GM18508 (cell line): ENCODE measurements at regions not wholly inside any gene's neighbourhood (a gene's known extent, or its start where the extent isn't known, plus 50 kb on each side); places are given as distances from the start of the nearest gene placed in this dataset.

Experiments
- ATAC-seq: cut with Tn5 transposase; IDR thresholded peaks from one replicate; pipeline ENCODE4 v1.9.1; 2021; ENCODE audit warnings: moderate number of reproducible peaks; ENCODE audit not compliant: insufficient read depth, unreplicated experiment

DNA sequence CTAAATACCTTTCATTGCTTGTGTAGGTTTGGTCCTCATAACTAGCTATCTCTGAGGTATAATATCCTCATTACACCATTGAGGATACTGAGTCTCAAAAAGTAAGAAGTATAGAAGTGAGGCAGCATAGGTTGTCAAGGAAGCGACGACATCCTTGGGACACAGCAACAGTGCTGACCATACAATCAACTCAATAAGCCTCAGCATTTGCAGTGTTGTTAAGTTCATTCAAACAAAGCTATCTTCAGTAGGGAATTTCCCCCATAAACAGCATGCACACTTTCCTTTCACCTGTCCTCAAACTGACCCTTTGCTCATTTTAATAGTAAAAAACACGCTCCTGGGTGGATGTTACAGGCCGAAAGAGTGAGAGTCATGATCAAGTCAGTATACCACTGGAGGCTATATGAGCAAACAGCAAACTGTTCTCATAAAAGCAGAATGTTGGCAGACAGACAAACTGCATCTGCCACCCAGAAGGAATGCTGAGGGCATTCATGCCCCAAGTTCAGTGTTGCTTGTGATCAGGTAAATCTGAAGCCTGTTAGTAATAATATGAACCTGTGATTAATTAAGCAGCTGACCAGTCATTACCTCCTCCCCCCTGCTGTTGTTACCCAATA is 756.2 kb upstream of the TENM4 start:
- ATAC-seq = no peak

DNA sequence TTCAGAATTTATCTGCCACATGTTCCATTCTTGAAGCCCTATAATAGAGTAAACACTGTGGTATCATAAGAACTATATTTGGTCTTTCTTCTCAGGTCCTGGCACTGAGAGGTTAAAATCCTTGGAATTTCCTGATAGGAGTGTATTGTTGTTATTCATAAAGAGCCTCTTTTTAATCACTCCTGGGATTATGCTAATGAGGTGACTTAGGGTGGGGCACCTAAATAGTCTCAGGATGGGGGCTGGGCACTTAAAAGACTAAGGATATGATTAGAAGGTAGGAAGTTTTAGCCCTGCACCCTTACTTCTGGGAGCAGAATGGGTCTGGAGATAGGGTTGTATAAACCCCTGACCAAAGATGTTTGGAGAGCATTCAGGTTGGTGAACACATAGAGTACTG is 755.2 kb upstream of the TENM4 start:
- no peak for ATAC-seq

DNA sequence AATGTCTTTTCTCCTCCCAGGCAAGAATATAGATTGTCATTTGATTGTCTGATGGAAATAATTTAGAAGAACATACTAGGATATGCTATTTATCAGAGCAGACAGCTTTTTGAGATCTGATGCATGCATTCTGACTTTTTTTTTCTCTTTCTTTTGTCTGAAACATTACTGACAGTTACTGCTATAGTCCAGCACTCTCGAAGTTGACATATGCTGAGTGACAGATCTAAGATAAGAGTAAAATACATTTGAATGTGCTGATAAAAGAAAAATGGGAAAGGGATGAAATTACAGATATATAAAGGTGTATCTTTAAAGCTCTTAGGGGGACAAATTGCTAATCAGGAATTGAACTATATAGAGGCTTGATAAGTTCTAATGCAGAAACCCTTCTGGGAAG is 753.8 kb upstream of the TENM4 start:
- no peak for ATAC-seq

DNA sequence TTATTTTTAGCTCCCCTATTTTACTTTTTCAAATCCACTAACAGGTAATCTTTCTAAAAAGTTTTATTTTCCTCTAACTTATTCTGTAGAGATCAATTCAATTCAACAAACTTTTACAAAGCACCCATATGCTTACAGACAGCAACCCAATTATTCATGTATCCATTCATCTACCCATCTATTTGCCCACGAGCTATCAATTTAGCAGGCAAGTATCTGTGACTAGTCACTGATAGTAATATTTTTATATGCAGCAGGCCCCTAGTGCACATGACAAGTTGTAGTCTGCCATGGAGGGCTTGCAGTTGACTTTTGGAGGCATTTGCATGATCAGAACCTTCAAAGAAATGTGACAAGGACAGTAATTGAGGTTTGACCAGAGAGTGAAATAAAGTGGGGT is 753.2 kb upstream of the TENM4 start:
- ATAC-seq = no peak

DNA sequence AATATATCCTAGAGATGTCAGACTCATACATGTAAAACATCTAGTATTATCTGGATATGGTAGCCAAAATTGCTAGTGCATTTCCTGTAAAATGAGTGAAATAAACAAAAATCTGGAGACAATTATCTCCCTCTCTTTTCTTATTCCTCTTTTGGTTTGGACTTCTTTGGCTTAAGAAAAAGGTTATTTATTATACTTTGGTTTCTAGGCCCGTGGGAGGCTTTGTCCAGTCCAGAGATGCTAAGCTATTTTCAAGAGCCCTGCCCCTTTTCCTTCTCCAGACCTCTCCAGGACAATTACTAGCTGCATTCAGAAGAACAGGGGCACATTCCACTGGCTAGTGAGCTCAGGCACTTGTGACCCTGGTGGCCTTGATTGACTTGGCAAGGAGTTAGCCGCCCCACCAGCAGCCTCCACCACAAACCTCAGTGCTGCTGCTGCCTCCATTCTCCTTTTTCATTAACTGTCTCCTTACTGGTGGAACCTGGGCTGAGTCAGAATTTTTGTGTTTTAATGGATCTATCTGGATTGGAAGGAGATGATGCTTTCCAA is 747.3 kb upstream of the TENM4 start:
- no peak for ATAC-seq

DNA sequence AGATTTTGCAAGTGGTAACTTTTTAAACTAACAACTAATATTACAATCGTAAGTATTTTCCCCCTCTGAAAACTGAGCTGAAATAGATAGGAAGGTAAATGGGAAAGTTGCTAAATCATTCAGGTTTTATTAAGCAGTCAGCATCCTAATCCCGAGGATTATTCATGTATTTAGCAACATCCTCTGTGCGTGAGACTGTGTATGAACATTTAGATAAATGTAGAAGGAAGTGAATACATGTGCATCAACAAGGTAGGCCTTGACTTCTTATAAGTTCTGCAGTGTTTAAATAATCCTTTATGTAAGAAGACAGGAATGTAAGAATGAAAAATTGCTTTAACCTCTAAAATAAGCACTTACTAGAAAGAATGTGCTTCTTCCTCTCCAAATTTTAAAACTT is 745.9 kb upstream of the TENM4 start:
- ATAC-seq = no peak

DNA sequence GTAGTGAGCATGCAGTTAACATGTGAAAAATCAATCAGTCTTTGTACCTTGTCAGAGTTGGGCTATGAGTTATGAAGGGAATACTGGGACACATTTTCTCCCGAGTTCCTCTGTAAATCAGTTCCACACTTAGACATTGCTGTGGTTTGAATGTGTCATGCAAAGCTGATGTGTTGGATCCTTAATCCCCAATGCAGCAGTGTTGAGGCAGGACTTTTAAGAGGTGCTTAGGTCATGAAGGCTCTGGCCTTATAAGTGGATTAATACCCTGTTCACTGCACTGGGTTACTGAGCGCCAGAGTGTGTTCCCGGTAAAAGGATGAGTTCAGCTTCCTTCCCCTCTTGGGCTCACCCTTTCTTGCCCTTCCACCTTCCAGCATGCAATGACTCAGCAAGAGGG is 742.1 kb upstream of the TENM4 start:
- ATAC-seq = no peak

DNA sequence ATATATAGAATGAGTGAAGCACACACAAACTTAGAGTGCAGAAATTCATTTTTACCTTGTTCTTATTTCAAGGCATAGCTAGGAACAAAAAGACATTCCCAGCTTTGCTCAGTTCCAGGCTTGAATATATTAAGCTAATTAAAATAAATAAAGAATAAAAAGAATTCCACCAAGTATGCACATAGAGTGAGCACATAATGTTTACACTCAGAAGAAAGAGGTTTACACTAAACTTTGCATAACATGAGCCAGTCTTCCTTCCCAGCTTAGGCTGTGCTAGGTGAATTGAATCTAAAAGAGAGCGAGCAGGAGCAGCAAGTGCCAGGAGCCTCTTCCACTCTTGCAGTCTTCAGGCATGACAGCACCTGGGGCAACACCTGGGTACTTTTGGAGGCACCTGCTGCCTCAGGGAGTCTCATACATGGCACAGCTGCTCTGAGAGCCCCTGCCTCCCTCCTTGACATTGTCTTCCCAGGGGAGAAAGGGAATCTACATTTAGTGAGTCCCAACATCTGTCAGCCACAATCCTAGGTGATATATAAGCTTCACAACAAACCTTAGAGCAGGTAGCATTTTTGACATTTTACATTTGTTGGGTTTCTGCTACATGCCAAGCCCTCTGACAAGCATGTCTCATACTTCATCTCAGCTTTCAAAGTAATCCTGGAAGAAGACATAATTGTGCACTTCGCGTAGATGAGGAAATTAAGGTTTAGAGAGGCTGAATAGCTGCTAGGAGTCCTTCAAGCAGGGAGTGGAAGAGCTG is 732.7 kb upstream of the TENM4 start:
- no peak for ATAC-seq

DNA sequence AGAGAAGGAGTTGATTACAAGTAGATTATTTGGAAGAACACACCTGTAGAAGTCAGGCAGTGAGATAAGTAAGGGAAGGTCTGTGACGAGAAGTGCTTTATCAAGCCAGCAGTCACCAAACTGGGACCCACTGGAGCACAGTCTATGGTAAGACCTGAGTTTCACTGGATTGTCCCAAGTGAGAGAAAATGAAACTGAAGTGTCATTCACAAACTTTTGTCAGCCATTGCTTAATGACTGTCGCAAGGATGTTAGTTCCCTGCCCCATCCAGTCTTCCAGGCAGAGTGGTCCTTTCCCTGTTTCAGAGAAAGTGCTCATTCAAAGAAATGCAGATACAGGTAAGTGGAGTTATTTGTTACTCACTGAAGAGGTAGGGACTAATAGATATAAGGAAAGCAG is 728.0 kb upstream of the TENM4 start:
- ATAC-seq = no peak

DNA sequence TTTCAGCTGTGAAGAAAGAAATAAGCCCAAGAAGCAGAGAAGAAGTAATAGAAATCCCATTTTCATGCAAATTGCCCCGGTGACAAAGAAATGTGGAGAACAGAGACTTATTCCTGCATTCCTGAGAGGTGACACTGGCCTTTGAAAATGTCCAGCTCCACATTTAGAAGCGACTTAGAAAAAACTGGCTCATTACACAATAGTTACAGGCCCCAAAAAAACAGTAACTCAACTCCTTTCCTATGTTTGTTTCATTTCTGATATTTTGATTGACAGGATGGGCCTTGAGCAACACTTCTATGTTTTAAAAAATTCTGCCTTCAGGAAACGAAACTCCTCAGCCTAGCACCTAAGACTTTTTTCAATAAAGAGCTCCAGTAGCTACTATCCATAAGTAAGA is 726.9 kb upstream of the TENM4 start:
- ATAC-seq = no peak

DNA sequence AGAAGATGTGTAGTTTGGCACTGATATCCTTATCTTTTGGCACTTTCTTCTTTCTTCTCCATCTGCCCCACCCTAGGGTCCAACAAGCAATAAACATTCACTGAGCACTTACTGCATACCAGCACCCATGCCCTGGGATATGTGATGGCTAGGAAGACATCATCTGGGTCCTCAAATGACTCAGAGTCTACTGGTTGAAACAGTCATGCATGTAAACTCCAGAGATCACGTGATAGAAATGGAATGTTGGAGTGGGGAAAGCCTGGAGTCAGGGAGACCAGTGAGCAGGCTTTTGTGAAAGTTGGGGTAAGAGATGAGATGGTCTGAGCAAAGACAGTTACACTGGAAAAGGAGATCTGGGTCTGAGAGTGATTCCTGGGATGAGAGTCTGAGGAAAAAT is 724.9 kb upstream of the TENM4 start:
- ATAC-seq = no peak

DNA sequence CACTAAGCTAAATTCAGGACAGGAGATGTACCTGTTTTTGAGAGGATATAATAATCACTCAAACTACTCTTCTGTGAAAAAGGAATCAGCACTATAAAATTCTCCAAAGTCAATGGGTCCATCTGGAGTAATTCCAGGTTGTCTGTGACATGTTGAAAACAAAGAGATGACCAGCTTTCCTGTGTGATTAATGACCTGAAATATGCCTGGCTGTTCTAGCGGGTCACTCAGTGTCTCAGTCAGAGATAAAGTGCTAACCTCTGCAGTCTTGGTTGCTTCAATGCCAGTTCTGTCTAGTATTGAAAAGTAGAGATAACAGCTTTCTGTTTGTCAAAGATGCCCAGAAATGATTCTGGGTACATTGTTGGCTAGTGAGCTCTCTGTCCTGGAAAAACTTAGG is 722.6 kb upstream of the TENM4 start:
- no peak for ATAC-seq

DNA sequence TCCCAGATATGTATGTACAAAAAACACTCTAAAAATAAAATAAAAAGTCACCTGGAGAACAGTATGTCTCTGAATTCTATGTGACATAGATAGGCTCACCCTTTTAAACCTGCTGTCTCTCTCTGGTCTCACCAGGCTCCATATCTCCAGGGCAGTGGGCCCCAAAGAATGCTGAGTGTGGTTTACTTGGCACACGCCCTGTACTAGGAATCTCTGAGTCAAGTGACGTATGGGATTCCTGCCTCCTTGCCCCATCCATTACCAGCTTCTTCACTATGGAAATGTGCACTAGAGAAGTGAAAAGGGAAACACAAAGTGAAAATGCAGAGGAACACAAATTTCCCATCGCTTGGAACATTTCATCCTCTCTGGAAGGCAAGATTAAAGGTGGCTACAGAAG is 722.2 kb upstream of the TENM4 start:
- no peak for ATAC-seq

DNA sequence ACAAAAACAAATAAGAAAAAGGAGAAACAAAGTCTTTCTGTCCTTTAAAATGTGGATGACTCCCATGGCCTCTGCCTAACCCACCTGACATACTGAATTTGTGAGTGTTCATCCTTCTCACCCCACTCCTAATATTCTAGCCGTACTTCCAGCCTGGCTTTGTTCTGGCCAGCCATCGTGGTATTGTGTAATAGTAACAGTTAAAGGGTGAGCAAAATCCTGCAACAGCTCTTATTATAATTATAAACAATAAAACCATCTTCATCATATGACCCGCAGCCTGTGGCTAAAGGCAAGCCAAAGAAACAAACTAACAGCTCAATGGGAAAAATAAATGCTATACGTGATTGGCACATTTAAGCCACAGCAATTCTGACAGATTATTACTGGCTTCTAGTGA is 721.6 kb upstream of the TENM4 start:
- ATAC-seq = no peak

DNA sequence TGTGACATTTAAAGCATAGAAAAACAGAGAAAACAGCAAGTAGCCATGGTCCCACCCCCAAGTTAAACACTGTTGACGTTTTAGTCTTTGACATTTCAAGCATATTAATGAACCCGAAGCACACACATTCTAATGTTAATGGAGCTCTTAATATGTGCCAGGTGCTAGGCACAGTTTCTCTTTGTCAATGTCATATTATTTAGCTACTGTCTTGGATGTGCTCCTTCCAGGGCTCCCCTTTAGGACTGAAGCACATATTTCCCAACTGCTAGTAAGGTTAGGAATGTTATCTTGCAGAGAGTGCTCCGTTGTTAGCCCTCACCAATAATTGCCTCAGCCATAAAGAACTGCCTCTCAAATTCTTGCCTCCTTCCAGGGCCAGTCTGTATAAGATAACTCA is 716.6 kb upstream of the TENM4 start:
- no peak for ATAC-seq

DNA sequence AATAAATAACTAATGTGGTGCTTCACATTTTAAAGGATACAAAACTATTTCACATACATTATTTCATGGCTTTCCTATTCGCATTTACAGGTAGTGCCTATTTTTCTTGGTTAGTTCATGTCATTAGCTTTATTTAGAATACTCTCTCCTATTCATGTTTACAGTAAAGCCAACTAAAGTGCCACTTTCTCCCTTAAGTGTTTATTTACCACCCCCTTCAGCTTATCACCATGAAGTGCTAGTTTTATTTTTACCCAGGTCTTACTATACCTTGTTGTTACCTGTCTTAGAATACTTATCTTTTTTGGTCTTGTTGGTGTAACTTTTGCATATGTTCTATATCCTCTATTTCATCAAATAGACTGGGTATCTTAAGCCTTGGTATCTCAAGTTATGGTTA is 715.2 kb upstream of the TENM4 start:
- no peak for ATAC-seq

DNA sequence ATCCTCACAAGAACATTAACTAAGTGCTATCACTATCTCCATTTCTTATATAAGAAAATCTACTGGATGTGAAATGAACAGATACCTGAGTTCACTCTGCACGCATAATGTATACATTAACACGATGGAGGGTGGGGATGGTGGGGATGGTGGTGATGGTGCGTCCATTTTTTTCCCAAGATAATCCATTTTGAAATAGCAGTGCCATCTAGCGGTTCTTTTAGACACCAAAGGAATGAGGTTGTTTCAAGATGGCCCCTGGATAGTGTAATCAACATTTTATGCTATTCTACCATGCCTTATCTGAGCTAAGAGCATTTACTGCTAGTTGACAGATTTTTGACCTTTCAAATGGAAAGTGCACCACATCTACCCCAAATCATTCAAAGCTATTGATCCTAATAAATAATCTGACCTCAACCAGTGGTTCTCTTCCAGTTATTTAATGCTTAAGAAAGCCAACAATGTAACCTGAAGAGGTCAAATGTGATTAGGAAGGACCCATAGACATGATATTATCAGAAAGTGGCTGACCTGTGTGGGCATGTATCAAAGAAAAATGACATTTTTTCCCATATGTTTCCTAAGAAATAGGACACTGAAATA is 714.7 kb upstream of the TENM4 start:
- ATAC-seq = no peak

DNA sequence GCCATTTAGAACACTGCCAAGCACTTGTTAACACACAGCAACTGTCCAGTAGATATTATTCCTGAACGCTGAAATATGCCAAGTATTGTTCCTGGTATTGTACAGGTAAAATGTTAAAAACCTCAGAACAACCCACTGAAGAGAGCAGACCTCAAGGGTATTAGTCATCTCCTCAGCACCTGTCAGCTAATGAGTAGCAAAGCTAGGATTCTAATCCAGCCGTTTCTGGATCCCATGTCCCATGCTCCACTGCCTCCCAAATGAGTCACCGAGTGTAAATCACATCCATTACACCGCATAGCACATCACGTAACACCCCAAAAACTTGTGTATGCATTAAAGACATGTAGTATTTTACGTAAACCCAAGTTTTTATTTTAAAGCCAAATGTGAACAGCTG is 705.4 kb upstream of the TENM4 start:
- ATAC-seq = no peak

DNA sequence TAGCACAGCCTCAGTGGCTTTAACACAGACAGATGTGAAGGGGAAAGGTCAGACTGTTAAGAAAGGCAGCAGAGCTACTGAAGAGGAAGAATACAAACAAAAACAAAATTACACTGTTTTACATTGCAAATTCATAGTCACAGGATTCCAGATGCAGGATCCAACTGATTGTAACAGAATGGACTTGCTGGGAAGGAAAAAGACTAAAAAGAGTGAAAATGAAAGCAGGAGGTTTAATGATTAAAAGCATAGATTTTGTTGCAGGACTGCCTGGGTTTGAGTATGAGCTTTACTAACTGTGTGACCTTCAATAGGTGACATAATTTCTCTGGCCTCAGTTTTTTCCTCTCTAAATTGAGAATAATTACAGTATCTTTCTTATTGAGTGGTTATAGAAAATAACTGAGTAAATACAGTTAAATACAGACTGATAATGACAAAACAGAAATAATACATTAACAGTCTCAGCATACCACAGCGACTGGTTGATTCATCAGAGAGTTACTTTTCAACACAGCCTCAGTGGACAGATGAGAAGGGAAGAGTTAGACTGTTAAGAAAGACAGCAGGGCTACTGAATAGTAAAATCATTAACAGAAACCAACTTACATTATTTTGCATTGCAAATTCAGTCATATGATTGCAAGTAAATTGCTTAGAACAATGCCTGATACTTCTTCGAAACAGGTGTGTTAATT is 704.2 kb upstream of the TENM4 start:
- ATAC-seq = peak; percentile 79

DNA sequence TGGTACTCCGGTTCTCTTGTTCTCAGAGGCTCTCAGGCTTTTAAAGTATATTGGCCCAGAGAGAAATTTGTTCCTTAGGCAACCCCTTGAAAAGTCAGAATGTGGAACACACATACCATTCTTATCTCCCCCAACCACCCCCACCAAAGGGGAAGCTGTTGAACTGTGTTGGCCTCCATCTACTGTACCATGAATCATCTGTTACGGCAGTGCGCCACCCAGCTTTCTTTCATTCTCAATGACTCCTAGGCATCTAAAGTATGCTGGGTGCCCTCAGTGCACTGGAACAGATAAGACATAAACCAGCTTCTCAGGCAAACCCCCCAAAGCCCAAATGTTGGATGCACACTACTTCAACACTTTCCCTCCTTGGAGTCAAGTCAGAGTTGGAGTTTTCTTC is 696.2 kb upstream of the TENM4 start:
- ATAC-seq = no peak

DNA sequence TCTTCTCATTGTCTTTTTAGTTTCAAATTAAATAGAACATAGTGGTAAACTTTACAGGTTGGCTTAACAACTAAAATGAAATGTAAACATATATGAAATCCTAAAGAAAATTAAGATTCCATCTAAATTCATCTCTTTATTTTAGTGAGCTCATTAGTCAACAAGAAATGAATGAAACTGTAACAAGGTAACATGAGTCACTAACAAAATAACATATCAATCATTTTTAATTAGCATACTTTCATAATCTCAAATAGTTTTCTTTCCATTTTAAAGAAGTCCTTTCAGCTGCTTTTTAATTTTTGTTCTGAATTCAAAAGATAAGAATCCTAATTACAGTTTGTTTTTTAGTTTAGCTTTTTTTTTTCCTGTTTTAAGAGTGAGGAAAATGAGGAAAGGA is 688.6 kb upstream of the TENM4 start:
- no peak for ATAC-seq
